HG02610 (cell line): ENCODE measurements at regions not wholly inside any gene's neighbourhood (a gene's known extent, or its start where the extent isn't known, plus 50 kb on each side); places are given as distances from the start of the nearest gene placed in this dataset.

ENCODE experiments used
- ATAC-seq: cut with Tn5 transposase; IDR thresholded peaks from one replicate; pipeline ENCODE4 v1.9.1; 2021; ENCODE audit warnings: mild to moderate bottlenecking, moderate library complexity; ENCODE audit not compliant: unreplicated experiment

DNA sequence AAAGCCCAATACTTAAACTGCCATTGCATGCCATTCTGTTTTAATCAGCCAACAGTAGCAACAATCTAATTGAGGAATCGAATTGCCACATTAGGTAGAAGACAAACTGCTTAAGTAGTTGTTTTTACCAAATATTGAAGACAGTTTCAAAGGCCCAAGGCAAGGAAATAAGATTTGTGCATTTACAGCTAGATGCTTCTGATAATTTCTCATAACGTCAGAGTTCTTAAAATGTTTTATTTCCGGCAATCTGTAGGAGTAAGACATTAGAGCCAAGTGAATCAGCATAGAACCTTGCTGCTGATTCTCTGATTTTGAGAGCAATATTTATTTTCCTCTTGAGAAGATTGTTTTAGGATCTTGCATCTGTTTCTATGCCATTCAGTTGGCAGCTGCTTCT, 174.3 kb downstream of the RBM43 start:
- no peak for ATAC-seq

DNA sequence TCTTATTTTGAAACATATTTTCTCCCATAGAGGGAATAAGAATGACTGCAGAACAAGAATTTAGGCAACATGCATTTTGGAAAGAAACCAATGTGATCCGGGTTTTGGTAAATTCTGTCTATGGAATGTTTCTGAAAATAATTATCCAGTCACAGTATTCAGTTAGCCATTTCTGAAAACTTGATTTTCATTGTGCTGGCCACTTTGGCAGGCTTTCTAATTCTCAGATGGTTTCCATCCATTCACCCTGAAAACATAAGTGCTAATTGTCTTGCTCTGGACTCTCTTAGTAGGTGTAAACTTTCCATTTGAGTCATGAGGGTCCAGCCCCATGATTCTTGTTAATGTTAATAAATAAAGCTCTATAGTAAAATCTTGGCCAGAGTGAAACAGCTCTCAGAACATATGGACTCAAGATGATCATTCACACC, 176.5 kb downstream of the RBM43 start:
- no peak for ATAC-seq

- ATAC-seq, result no peak
Measured at GRCh38 chr2:151083856-151084795, 177.5 kb downstream of the RBM43 start.

DNA sequence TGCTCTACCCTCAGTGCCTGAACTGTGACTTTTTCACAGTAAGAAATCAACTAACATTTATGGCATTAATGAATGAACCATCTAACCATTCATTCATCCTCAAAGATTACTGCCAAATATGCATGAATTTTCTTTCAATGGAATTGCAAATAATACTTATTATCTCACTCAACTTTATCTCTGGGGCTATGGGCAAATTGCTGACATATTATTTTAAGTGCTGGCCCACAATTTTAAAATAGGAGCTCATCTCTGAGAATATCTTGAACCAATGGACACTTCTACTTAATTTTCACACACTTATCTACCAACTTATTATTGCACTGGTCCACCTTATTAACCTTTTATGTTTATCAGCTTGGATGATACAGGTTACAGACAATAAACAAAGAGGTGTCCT, 182.8 kb downstream of the RBM43 start:
- ATAC-seq, result no peak

DNA sequence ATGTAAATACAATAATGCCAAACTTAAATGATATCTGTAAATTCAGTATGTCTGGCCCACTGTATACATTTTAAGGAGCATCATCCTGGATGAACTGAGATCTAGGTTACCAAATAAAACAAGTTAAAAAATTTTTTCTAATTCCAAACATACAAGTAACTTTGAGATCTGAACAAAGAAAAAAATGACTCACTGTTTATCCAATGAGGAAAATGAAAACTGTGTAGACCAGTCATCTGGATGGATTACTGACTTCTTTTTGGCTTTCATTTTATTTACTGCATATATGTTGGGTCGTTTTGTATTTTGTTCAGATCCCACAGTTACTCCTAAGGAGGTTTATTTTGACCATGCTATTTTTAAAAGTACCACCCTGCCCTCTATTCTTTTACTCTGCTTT, 189.8 kb downstream of the RBM43 start:
- no peak for ATAC-seq

GRCh38 chr2:151071382-151071781, 190.3 kb downstream of the RBM43 start:
- ATAC-seq, result no peak

- ATAC-seq, result no peak
Measured at GRCh38 chr2:151070253-151070652, 191.4 kb downstream of the RBM43 start.

DNA sequence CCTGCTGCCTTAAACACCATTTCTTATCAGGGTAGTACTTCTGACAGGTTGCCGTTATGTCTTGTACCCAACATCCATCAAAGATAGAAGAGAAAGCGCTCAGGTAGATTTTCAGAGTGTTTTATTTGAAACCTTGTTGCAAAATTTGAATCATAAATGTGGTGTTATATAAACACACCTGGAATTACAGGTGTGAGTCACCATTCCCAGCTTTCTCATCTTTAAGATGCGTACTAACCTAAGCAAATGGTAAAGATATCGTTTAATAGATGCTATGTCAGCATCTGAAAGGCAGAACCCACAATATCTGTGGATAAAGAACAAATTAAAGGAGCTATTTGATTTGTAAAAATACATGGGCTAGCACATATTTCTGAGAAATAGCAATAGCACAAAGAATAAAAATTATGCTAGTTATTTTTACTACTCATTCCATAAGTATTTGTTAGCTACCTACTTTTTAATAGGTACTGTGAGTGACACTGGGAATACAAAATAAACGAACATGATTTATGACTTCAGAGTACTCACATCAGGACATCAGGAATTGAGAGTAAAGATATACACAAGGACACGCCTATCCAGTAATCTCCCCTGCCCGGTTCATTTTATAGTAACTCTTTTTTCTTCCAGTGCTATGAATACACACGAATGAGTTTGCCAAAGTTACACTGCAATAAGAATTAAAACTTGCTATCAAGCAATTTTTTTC, 193.8 kb downstream of the RBM43 start:
- ATAC-seq, result no peak

- ATAC-seq, result no peak
Measured at GRCh38 chr2:151063271-151063670, 198.4 kb downstream of the RBM43 start.

DNA sequence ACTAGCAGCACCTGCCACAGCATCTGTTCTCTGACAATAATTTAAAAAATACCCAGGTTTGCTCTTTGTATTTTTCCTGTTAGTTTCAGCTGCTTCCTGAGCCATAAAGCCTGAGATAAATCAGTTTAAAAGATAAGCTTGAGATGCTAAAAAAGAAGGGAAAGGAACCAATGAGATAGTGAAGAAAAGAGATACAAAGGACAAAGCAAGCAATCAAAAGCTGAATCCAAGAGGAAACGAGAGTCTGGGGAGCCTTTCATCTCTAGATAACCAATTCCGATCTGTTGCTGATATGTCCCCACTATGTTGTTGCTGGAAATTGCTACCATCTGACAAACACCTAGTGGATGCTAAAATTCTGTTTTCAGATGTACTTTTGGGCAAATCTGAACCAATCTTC, 201.4 kb downstream of the RBM43 start:
- no peak for ATAC-seq

- ATAC-seq, result no peak
Measured at GRCh38 chr2:151056870-151057269, 204.8 kb downstream of the RBM43 start.

DNA sequence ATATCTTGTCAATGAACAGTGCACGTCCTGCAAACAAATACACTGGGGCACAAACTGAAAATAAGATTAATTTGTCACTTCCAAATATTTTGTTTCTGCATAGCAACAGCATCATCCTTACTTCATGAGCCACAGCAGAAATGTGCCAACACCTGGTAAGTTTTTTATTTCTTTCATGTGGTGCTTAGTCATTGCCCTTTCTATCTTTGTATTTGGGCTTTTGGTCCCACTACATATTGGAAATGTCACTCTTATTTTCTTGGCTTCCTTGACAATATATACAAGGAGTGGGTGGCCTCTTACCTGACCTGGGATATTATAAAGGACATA, 208.0 kb downstream of the RBM43 start:
- ATAC-seq, result no peak

DNA sequence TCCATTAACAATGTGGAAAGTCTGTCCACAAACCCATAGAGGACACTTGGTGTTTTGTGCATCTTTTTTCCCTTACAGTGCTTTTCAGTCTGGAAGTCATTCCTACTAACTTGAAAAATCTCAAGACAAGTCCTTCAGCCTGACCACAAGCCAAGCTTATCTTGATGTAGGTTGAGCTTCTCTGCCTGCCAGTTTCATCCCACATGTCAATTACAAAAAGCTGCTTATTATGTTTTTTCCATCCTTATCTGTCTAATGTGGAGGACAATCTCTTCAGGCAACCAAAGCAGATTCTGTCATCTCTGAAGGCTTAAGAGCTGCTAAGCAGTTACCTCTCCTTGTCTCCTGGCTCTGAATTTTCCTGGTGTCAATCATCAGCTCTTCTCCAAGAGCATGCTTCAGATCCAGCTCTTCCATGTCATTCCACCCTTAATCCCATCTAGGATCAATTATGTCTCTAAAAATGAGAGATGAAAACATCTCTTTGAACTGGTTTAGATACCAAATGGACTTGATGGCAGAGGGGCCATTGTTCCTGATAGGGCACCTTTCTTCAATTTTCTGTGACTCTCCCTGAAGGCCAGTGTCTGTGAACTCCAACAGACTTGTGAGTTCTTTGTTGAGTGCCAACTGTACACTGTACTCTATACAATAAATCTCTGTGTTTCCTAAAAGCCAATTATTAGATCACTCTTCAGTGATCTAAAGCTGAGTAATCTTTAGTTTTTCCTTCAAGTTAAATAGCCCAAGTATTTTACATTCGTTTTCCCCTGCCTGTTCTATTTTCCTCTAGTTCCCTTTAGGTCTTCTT, 208.6 kb downstream of the RBM43 start:
- no peak for ATAC-seq

GRCh38 chr2:151051574-151052220, 210.0 kb downstream of the RBM43 start:
- peak; percentile 90 for ATAC-seq

DNA sequence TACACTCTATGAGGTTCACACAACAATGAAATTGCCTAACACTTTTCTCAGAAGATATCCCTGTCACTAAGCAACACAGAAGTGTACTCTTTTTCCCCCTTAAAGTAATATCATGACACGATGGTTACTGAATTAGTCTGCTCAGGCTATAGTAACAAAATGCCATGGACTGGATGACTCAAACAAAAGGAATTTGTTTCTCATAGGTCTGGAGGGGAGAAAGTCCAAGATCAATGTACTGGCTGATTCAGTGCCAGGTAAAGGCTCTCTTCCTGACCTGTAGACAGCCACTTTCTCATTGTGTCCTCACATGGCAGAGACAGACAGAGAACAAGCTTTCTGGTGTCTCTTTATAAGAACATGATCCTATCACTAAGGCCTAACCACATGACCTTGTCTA, 211.9 kb downstream of the RBM43 start:
- ATAC-seq, result no peak

DNA sequence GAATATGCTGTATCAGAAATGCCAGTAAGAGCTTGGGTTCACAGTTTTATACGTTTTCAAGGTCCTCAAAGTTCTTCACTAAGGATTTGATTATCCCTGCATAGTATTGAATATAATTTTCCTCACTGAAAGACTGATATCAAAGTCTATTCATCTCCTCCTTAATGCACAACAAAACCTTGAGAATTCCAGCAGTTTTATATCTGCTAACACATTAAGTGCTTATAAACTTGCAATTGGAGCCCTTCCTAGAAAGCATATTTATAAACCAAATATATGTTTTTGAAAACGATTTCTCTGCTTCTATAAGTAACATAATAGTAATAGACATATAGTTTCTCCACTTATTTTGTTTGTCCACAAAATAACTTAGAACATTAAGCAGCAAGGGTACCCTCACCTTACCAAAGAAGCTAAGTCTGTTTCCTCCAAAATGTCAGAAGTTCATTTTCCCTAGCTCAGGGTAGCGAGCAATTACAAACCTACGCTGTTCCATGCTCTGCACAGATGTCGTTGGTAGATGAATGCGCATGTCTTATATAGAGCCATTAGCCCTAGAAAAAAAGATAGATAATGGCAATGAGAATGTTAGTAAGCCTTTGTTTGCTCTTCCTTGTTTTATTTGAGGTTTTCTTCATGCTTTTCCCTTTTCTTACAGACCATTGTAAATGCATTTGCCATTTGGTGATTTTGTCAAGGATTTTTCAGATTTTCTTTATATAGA, 213.2 kb downstream of the RBM43 start:
- ATAC-seq, result no peak

GRCh38 chr2:151043484-151043883, 218.2 kb downstream of the RBM43 start:
- ATAC-seq, result no peak

DNA sequence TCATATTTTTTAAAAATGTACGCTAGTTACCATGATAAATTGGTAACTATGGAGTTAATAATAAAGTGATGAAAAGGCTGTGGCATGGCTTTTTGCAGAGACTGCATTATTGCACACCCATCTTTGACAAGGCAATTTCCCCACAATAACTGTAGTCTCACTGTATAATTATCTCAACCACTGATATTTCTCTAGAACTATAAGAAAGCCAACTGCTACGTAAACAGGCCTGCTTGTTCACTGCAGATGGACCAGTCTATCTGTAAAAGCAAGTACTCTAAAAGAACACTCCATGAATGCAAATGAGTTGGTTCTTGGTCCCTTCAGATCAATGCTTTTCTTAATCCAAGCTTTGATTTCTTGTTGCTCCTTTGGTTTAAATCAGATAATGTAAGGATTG, 218.7 kb downstream of the RBM43 start:
- no peak for ATAC-seq

GRCh38 chr2:151040039-151040438, 221.6 kb downstream of the RBM43 start:
- no peak for ATAC-seq

DNA sequence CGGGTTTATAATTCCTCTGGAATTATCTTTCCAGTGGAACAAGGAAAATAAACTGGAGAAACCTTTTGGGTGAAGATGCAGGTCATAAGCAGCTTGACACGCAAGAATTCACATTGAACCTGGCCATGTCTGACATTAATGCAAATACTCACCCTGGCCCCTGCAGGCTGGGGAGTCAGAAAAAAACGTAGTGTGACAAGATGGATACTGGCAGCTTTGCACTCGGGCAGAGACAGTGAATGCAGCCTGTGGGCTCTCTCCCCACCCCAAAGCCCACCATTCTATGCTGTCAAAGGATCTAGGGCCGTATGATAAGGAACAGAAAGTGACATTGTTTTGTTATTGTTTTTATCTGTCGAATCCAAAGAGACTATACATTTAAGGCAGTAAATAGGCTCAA, 223.1 kb downstream of the RBM43 start:
- ATAC-seq, result no peak
